ENCODE measurements at regions not wholly inside any gene's neighbourhood (a gene's known extent, or its start where the extent isn't known, plus 50 kb on each side); places are given as distances from the start of the nearest gene placed in this dataset.

- Histone ChIP-seq H3K27me3 (no peaks in the 10 kb centered on the region), H3K4me1 (peaks cover 10% of the 10 kb centered on the region), H3K27ac (no peak overlapping the region), H3K9me3 (no peaks in the 10 kb centered on the region), H3K4me3 (no peak overlapping the region), H3K36me3 (ENCODE audit: low read depth, missing control alignments) (no peaks in the 10 kb centered on the region)
- no peak for TF ChIP-seq CTCF (IDR thresholded peaks at IDR 0.05)
- TF ChIP-seq POLR2A (IDR thresholded peaks at IDR 0.05) = no peak
- 90 to 93% methylated on average over 9 of the region's 9 CpGs for WGBS, 2 donors
- intact Hi-C loops (cut with DNase I; ENCODE audit: low total_unique reads) = no loop called here
- DNase-seq = no peak
These were observed 473.0 kb upstream of the TNP1 start for GRCh38 chr2:217332866-217333265.

- intact Hi-C loops (cut with DNase I; ENCODE audit: low total_unique reads) = no loop called here
- Histone ChIP-seq H3K4me1 (peaks cover 10% of the 10 kb centered on the region), H3K27ac (no peak overlapping the region), H3K4me3 (no peak overlapping the region), H3K9me3 (no peaks in the 10 kb centered on the region), H3K27me3 (no peaks in the 10 kb centered on the region), H3K36me3 (ENCODE audit: low read depth, missing control alignments) (no peaks in the 10 kb centered on the region)
- WGBS, 2 donors = 96 to 97% methylated on average over 2 of the region's 2 CpGs
- TF ChIP-seq CTCF (IDR thresholded peaks at IDR 0.05) = no peak
- no peak for TF ChIP-seq POLR2A (IDR thresholded peaks at IDR 0.05)
- DNase-seq = no peak
These were observed 472.5 kb upstream of the TNP1 start for GRCh38 chr2:217332417-217332791.

GRCh38 chr2:217331523-217332416 lies 471.9 kb upstream of the TNP1 start:
- intact Hi-C loops (cut with DNase I; ENCODE audit: low total_unique reads) = no loop called here

GRCh38 chr2:217330647-217331046 lies 470.8 kb upstream of the TNP1 start:
- Histone ChIP-seq H3K27ac (no peak overlapping the region), H3K9me3 (no peaks in the 10 kb centered on the region), H3K4me3 (no peak overlapping the region), H3K4me1 (peaks cover 10% of the 10 kb centered on the region), H3K36me3 (ENCODE audit: low read depth, missing control alignments) (no peaks in the 10 kb centered on the region), H3K27me3 (no peaks in the 10 kb centered on the region)
- TF ChIP-seq CTCF (IDR thresholded peaks at IDR 0.05) = no peak
- TF ChIP-seq POLR2A (IDR thresholded peaks at IDR 0.05) = no peak
- no peak for DNase-seq
- intact Hi-C loops (cut with DNase I; ENCODE audit: low total_unique reads) = no loop called here
- 76 to 82% methylated on average over 9 of the region's 9 CpGs for WGBS, 2 donors

More at GRCh38 chr2:217331523-217332416, 471.9 kb upstream of the TNP1 start:
- no peaks in the 10 kb centered on the region for H3K36me3 ChIP-seq (ENCODE audit: low read depth, missing control alignments)
- H3K4me1 ChIP-seq = peaks cover 10% of the 10 kb centered on the region
- no peaks in the 10 kb centered on the region for H3K27me3 ChIP-seq
- WGBS, 2 donors = 23 to 45% methylated on average over 3 of the region's 3 CpGs
- no peak for DNase-seq
- no peak for TF ChIP-seq CTCF (IDR thresholded peaks at IDR 0.05)
- H3K9me3 ChIP-seq = no peaks in the 10 kb centered on the region
- no peak overlapping the region for H3K4me3 ChIP-seq
- no peak overlapping the region for H3K27ac ChIP-seq

- Histone ChIP-seq H3K4me1 (peaks cover 10% of the 10 kb centered on the region), H3K9me3 (no peaks in the 10 kb centered on the region), H3K4me3 (no peak overlapping the region), H3K27me3 (no peaks in the 10 kb centered on the region), H3K36me3 (ENCODE audit: low read depth, missing control alignments) (no peaks in the 10 kb centered on the region), H3K27ac (no peak overlapping the region)
- no peak for DNase-seq
- WGBS, 2 donors = 71% methylated on average over 4 of the region's 4 CpGs
- intact Hi-C loops (cut with DNase I; ENCODE audit: low total_unique reads) = no loop called here
- no peak for TF ChIP-seq POLR2A (IDR thresholded peaks at IDR 0.05)
- TF ChIP-seq CTCF (IDR thresholded peaks at IDR 0.05) = no peak
These were observed 469.2 kb upstream of the TNP1 start for GRCh38 chr2:217329023-217329431.

All from testis (tissue), 2 donors.